ELR (cell line): ENCODE measurements at regions not wholly inside any gene's neighbourhood (a gene's known extent, or its start where the extent isn't known, plus 50 kb on each side); places are given as distances from the start of the nearest gene placed in this dataset.
"Not testable (repeated sequence)": the region's sequence is repeated elsewhere in the genome, so short reads cannot be mapped to it uniquely, and the experiment has no call there.

ENCODE experiments used
- DNase-seq: peaks from one replicate; pipeline ENCODE4 v3.0.0-alpha.2; 2015; ENCODE audit warnings: low read depth

DNA sequence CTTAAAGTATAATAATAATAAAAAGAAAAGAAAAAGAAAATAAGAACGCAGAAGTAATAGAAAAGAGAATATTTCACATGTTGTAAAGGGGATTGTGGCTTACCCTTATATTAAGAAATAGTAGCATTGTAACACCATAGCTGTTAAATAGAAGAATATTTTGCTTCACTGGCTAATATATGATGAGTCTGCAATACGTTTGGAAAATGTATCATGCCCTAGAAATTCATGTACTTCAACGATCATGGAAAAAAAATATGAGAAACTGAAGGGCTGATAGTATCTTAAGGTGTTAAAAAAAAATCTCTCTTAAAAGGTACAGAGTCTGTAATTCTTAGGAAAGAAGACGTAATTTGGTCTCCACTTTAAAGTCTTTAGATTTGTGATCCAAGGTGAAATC, 1390.5 kb upstream of the ADGRL2 start:
- no peak for DNase-seq

DNA sequence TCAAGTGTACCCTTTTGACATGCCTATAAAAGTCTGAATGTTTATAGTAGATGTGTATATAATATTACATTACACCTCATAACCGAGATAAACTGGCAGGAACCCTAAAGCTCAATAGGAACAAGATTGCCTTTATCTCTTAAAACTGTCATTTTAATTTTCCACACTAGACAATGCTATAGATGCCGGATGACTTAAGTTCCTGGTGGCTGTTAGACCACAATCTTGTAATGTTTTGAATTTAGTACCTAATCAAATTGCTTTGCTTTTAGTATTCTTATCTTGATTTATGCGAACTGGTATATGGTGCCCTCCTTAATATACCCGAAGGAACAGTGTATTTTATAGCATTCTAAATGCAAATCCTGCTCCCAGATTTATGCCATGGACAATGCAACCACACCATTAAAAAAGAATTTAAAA, 1397.0 kb upstream of the ADGRL4 start:
- DNase-seq, result no peak

DNA sequence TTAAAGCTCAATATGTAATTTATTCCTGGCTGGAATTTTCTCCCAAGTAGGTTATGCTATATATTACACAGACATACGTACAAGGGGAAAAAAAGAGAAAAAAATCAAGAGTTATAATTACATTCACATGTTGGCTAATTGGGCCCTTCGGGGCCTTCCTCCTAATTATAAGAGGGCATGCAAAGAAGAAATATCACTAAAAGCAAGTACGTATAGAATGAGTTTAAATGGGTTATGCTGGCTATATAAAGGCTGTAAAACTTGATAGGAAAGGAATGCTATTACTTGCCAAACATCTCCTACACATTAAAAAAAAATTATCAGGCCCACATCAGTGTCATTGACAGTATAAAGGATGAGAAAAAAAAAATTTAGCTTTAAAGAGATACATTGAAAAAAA, 1396.1 kb upstream of the ADGRL4 start:
- no peak for DNase-seq

DNA sequence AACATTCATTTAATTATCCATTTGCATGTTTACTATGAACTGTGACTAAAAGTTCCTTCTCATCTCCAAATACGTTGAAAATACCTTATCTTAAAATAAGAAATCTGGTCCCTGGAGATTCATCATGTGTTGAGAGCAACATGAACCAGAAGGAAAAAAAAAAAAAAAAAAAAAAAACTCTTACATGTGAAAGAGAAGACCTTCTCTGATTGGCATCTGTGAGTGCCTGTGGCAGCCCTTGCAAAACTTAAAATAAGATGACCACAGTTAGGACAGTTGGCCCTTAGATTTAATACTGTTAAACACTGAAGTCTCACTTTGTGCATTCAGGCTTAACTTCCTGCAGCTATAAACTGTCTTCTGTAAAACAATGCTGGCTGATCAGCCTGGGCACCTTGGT, 1395.2 kb upstream of the ADGRL4 start:
- DNase-seq, result no peak

DNA sequence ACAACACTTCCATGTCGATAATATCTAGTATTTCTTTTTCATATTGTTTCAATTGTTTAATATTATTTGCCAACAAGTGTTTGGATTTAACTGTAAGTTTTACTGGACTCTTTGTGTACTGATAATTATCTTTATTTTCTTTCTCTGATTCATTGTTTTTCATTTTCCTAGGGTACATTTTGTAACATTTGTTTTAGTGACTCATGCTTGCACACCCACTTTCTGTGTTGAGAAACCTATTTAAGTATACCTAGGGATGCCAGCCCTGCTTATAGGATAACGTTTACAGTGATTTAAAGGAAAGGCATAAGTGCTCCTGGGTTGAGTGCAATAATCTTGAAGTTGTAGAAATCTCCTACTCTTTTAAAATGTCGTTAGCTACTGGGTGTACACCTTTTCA, 1386.0 kb upstream of the ADGRL4 start:
- peak; percentile 12 for DNase-seq

DNA sequence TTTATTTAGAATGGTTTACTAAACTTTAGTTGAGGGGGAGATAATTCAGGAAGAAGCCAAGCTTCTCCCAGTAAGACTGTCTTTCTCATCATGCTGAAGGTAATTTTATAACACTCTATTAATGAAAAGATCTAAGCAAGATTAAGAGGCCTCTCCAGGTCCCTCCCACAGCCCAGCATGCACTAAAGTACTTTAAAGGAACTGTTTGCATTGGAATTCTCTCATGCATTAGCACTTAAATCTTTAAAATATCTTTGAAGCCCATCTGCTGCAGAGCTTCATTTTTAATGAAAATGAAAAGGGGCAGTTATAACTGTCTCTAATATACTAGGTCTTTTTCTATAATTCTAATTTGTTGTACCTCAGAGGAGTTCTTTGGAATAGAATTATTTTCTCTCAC, 1379.1 kb upstream of the ADGRL4 start:
- no peak for DNase-seq

DNA sequence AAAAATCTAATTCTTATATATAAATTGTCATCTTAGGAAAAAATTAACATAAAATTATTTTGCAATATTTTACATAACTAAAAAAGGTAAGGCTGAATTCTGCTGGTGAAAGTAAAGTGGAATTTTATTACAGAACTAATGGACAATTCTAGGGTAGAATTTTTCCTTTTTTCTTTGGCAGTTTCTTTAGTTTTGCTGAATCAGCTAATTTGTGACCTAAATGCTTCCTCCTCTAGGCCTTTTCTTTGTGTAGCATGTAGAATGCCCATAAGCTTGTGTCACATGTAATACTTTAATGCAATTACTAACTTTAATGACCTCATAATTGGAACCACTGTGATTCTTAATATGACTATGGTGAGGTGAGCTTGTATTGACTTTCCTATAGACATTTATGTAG, 1378.4 kb upstream of the ADGRL4 start:
- DNase-seq, result no peak

DNA sequence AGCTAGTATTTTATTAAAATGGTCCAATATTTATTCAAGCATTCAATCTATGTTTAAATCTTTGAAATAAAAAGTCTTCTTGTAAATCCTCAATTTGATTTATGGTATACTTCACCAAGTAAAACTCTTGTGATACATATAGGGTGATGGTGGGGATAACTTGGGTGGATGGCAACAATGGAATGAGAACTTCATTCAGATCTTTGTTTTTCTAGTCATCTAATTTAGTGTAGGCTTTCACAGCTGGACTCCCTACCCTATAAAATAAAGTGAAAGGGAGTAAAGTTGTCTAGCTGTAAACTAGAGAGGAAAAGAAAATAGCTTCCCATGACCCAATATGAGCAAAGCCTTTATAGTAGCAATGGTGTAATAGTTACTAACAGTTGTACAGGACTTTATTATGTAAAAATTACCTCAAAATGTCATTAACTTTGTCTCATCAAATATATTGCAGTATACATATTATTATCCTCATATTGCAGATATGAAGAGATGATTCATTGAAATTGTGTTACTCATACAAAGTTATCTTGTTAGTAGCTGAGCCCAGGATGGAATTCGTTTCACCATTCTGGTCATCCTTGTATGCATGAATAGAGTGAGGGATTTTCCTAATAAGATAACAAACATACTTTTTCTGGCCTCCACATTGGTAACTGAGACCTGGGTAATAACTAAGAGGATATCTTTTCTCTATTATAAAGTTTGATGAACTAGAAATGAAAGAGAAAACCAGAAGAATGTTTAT, 1377.7 kb upstream of the ADGRL4 start:
- no peak for DNase-seq

DNA sequence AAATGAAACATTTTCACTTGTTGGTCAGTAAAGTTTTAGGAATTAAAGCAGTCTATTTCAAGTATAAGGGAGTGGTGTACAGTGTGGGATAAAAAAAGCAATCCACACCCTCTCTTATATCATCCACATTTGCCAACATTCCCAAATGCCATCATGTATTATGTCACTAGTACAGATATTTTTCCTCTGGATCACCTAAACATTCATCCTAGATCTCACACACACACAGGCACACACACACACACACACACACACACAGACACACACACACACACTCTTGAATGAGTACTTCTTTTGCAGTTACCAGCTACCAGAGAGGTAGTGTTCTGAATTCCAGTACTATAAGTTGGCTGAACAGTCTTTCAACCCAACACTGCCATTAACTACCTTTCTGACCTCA, 1369.1 kb upstream of the ADGRL4 start:
- peak; percentile 67 for DNase-seq

DNA sequence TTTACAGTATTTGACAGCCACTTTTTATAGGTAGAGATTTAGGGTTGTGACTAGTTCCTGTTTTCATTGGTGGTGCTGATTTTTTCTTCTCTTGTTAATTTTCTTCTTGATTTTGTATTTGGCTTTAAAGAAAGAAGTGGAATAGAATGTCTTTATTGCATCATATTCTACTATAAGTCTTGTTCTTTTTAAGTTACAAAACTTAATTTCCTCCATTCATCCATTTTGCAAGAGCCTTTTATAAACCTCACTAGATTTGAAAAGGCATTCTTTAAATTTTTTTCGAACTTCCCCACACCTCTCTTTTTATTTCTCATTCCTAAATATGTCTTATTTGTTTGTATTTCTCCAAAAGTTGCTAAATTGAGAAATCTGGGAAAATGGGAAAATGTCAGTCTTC, 1368.6 kb upstream of the ADGRL4 start:
- no peak for DNase-seq

DNA sequence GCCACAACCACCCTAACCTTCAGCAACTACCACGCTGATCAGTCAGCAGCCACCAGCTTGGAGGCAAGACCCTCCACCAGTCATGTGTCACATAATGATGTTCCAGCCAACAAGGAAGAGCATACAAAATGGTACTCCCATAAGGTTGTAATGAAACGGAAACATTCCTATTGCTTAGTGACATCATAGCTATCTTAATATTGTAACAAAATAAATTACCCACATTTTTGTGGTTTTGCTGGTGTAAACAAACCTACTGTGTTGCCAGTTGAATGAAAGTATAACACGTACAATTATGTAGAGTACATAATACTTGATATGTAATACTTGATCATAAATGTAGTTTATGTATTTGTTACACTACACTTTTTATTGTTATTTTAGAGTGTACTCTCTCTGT, 1363.2 kb upstream of the ADGRL4 start:
- DNase-seq, result peak; percentile 5

DNA sequence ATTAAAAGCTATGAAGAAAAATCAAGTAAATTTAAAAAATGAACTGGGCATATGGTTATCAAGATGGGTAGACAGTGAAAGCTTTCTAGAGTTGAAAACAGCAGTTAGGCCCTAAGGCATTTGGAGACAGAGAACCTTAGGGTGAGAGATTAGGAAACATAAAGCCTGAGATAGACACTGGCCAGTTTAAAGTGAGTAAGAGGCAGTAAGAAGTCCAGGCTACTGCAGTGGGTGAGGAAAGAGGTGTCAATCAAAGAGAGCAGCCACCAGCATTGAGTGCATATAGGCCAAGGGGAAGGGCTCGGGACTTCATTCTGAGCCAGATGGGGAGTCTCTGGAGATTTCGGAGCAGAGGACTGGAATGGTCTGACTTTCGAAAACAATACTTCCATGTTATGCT, 1360.5 kb upstream of the ADGRL4 start:
- DNase-seq, result no peak

DNA sequence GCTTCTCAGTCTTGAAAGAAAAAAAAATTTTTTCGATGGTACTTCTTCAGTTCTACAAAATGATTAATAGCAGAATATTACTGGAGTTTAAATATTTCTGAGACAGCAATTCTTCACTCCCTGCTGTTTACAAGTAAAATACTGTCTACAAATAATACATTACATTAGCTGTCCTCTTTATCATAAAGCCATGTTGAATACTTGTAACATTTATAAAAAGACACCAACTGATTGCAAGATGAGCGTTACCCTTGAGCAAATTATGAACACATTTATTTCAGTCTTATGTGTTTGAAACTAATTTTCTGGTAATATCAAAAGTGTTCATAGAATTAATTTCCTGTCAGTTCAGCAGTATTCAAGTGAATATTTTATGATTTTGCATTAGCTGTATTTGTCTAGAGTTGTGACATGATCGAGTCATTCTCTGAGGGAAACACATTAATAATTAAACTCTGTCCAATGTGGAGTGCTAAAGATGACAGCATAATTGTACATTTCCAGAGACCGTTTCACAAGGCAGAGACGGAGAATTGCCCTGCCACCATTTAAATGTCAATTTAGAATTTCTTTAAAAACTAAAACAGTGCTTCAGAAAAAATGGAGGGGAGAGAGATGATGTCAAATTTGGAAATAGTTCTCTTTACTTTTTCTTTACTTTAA, 1359.0 kb upstream of the ADGRL4 start:
- DNase-seq, result no peak

DNA sequence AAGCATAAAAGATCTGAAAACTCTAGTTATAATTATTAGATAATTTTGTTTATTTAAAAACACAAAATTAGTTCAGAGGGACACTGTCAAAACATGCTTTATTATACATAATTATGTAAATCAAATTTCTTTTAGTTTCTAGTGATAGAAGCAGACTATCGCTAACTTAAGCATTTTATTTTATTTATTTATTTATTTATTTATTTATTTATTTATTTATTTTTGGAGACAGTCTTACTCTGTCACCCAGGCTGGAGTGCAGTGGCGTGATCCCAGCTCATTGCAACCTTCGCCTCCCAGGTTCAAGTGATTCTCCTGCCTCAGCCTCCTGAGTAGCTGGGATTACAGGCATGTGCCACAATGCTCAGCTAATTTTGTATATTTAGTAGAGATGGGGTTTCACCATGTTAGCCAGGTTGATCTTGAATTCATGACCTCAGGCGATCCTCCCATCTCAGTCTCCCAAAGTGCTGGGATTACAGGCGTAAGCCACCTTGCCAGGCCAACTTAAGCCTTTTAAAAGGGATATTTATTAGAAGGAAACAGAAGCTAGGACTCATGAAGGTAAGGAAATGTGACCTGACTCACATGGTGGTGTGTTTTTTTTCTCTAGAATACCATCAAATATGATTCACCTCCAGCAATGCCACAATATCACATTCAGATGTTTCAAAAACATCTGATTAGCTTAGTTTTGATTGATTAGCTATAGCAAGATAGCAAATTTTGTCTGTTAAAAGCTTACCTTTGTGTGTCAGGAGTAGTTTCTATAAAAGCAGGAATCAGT, 1357.4 kb upstream of the ADGRL4 start:
- DNase-seq, result peak; percentile 33

DNA sequence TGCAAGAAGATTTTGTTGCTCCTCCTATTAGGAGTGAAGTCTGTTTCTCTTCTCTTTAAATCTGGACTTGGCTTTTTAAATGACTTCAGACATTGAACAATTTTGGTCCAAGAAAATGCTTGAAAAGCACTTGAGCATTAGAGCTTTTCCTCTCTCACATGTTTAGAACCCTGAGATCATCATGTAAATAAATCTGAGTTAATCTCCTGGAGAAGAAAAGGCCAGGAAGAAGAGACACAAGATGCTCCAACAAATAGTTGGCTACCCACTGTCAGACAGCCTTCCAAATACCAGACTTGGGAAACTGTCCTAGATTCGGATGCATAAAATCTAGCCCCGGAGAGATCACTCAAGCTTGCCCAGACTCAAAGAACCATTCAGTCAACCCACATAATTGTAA, 1353.1 kb upstream of the ADGRL4 start:
- no peak for DNase-seq

DNA sequence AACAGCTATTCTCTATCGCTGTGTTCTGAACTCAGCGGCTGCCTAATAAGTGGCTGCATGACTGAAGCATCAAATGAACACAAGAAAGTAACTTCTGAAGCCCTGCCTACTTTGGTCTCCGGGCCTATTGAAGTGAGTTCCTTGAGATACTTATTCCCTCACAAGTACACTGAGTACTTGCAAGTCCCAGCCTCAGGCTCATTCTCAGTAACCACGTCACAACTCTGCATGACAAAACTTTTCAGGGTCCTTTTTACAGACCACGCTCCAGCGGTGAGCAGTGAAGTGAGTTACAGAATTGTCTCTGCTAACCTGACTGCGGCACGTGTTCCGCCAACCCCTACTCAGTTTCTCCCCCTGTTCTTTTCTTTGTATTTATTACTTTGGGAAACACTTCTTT, 1342.7 kb upstream of the ADGRL4 start:
- no peak for DNase-seq

DNA sequence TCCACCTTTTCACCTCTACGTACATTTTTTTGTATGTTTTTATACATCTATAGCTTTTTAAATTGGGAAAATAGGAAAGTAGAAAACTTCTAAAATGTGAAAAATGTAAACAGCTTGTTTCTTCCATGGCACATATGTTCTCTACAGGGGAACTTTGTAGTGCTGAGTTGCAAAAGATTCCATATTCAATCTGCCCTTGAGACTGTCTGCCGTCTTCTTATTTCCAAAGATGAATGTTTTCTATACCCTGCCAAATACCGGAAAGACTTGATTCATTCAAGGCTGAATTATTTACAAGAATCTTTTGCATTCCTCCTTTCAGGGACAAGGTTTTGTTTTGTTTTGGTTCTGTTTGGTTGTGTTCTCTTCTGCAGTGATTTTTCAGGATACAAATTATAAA, 1334.5 kb upstream of the ADGRL4 start:
- no peak for DNase-seq

DNA sequence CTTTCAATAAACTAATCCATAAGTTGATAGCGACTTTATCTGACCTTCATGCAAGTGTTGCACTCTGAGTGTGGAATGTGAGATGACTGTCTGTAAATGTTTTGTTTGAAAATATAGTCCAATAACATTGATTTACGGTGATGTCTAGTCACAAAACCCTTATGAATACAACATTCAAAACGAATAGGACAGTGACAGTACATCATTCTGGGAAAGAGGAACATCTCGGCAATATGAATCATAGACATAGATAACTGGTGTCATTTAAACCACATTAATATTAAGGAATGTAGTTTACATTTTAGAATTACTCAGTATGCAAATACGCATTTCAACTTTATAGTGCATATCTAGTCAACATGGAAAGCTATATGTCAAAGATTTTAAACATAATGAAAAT, 1311.6 kb upstream of the ADGRL4 start:
- DNase-seq, result no peak

DNA sequence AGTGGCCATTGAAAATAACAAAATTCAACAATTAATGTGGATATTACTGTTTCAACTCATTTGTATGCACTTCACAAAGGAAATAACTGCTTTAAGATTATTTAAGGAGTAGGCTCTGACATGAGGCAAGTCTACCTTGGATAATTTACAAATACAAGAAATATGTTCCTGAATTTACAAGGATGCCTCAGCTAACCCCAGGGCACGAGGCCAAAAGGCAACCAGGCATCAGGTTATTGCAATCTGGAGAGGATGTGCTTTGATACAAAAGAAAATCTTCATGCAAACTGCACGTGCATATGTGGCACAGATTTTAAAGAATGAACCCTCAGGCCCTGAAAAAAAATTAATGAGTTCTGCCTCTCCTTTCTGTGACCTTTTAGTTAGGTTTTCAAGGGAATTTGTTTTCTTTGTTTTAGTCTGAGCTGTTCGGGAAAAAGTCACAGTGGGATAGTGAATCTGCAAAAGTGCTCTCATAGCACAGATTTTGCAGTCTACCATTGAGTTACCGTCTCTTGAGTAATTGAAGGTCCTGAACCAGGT, 1304.2 kb upstream of the ADGRL4 start:
- no peak for DNase-seq

DNA sequence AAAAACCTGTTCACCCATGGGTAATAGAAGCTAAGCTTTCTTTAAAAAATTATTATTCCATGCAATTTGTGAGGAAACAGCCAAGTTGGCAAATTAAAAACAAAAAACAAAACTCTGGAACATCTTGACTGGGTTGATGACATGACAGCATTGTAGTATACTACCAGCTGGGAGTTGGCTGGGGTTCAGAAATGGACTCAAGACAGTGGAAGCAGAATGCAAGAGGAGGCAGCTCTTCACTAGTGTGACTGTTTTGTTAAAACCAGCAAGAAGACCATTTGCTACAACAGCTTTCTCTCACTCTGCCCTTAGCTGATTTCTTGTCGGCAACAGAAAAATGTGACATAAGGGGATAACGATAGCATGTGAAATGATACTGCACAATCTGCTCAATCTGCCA, 1298.9 kb upstream of the ADGRL4 start:
- no peak for DNase-seq

DNA sequence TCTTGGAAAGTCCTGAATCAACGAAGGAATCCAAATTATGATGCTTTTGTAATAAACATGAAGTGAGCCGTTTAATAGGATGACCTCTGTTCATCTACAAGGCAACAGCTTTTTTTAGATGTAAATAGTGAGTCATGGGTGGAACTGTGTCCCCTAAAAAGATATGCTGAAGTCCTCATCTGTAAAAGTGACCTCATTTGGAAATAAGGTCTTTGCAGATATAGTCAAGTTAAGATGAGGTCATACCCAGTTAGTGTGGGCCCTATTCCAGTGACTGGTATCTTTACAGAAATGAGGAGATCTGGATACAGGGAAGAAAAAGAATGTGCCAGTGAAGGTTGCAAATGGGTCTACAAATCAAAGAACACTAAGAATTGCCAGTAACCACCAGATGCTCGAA, 1287.3 kb upstream of the ADGRL4 start:
- no peak for DNase-seq

DNA sequence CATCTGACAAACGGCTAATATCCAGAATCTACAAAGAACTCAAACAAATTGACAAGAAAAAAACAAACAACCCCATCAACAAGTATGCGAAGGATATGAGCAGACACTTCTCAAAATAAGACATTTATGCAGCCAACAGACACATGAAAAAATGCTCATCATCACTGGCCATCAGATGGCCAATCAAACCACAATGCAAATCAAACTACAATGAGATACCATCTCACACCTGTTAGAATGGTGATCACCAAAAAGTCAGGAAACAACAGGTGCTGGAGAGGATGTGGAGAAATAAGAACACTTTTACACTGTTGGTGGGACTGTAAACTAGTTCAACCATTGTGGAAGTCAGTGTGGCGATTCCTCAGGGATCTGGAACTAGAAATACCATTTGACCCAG, 1282.2 kb upstream of the ADGRL4 start:
- DNase-seq, result not testable (repeated sequence)

DNA sequence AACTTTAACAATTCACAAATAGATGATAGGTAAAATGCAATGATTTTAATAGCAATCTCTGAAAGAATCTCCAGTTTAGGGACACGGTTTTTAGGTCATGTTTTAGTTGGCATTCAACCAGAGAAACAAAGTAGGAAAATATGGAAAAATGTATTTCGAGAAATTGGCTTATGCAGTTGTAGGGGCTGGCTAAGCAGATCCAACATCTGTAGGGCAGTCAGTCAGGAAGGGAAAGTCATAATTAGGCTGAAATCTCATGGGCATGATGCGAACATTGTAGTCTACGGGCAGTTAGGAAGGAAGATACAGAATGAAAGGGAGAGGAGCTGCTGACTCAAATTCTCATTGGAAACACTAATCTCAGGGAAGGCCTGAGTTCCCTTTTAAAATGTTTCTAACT, 1276.0 kb upstream of the ADGRL4 start:
- DNase-seq, result no peak
